Loucy (cell line): ENCODE measurements at regions not wholly inside any gene's neighbourhood (a gene's known extent, or its start where the extent isn't known, plus 50 kb on each side); places are given as distances from the start of the nearest gene placed in this dataset.

Source experiments
- H2AFZ ChIP-seq: fragments of 200-600 bp; sonication (generic); 2 replicates; pipeline ENCODE4 v1.6.0; 2016; ENCODE audit warnings: antibody characterized with exemption, mild to moderate bottlenecking, low read length, moderate library complexity
- H3F3A ChIP-seq: fragments of 200-600 bp; 2 replicates; pipeline ENCODE4 v1.6.0; 2016; ENCODE audit warnings: antibody characterized with exemption, low read depth, mild to moderate bottlenecking
- H3K27me3 ChIP-seq: fragments of 200-600 bp; sonication (generic); 2 replicates; pipeline ENCODE4 v1.6.1; 2014; ENCODE audit warnings: low read length, mild to moderate bottlenecking; ENCODE audit not compliant: insufficient read depth, poor library complexity, severe bottlenecking
- H3K36me3 ChIP-seq: fragments of 200-600 bp; sonication (generic); 2 replicates; pipeline ENCODE4 v1.6.1; 2016; ENCODE audit warnings: low read length; ENCODE audit not compliant: insufficient read depth
- H3K4me1 ChIP-seq: fragments of 200-600 bp; sonication (generic); 2 replicates; pipeline ENCODE4 v1.5.1; 2014; ENCODE audit warnings: low read length, mild to moderate bottlenecking; ENCODE audit not compliant: insufficient read depth, poor library complexity, severe bottlenecking
- H3K4me2 ChIP-seq: fragments of 200-600 bp; sonication (generic); 2 replicates; pipeline ENCODE4 v1.6.0; 2014; ENCODE audit warnings: antibody characterized with exemption, low read length, low read depth, mild to moderate bottlenecking; ENCODE audit not compliant: poor library complexity, severe bottlenecking
- H3K4me3 ChIP-seq: fragments of 200-600 bp; sonication (generic); 2 replicates; pipeline ENCODE4 v1.5.1; 2014; ENCODE audit warnings: low read length, mild to moderate bottlenecking, mixed read lengths; ENCODE audit not compliant: poor library complexity, severe bottlenecking
- H3K79me2 ChIP-seq: fragments of 200-600 bp; sonication (generic); 2 replicates; pipeline ENCODE4 v1.6.1; 2014; ENCODE audit warnings: low read length; ENCODE audit not compliant: insufficient read depth
- H3K9ac ChIP-seq: fragments of 200-600 bp; sonication (generic); 2 replicates; pipeline ENCODE4 v1.6.0; 2014; ENCODE audit warnings: mild to moderate bottlenecking, low read depth, low read length, moderate library complexity; ENCODE audit not compliant: poor library complexity, severe bottlenecking
- H3K9me2 ChIP-seq: fragments of 200-600 bp; sonication (generic); replicated peaks from 2 replicates; pipeline ENCODE4 v1.6.1; 2016; ENCODE audit warnings: low read depth, low read length, mixed read lengths
- H3K9me3 ChIP-seq: fragments of 200-600 bp; sonication (generic); 2 replicates; pipeline ENCODE4 v1.6.1; 2014; ENCODE audit warnings: mild to moderate bottlenecking, antibody characterized with exemption, low read length, low read depth; ENCODE audit not compliant: insufficient read depth
- H4K20me1 ChIP-seq: fragments of 200-600 bp; sonication (generic); 2 replicates; pipeline ENCODE4 v1.6.0; 2014; ENCODE audit warnings: antibody characterized with exemption, low read length, mild to moderate bottlenecking; ENCODE audit not compliant: insufficient read depth, poor library complexity, severe bottlenecking
- CTCF ChIP-seq: fragments of 200-600 bp; sonication (generic); conservative IDR thresholded peaks from 2 replicates; pipeline ENCODE4 v1.5.1; 2014; ENCODE audit warnings: mild to moderate bottlenecking, antibody characterized with exemption, low read length
- EZH2phosphoT487 ChIP-seq: fragments of 200-600 bp; IDR thresholded peaks from 2 replicates; pipeline ENCODE4 v1.6.1; 2018; ENCODE audit warnings: antibody characterized with exemption, mild to moderate bottlenecking, moderate library complexity, borderline replicate concordance

- no peaks in the 10 kb centered on the region for H4K20me1 ChIP-seq
These were observed 335.7 kb upstream of the PHF14 start for GRCh38 chr7:10637991-10638390.

GRCh38 chr7:10643545-10643944, 330.1 kb upstream of the PHF14 start:
- H3K9ac ChIP-seq = peak overlapping the region; percentile 51
- H3F3A ChIP-seq = peaks cover 7% of the 10 kb centered on the region
- no peaks in the 10 kb centered on the region for H3K27me3 ChIP-seq
- peak overlapping the region; percentile 51 for H3K4me3 ChIP-seq
- no peaks in the 10 kb centered on the region for H3K36me3 ChIP-seq
- peak overlapping the region; percentile 79 for H3K4me2 ChIP-seq
- no peaks in the 10 kb centered on the region for H4K20me1 ChIP-seq
- H3K9me3 ChIP-seq = no peaks in the 10 kb centered on the region
- H2AFZ ChIP-seq = peak overlapping the region; percentile 63; the same call in 1 of the 2 replicates
- H3K4me1 ChIP-seq = peaks cover 38% of the 10 kb centered on the region
- TF ChIP-seq EZH2phosphoT487 (no peak), CTCF (no peak)
- no peaks in the 10 kb centered on the region for H3K79me2 ChIP-seq
- H3K9me2 ChIP-seq = no peaks in the 10 kb centered on the region

More at GRCh38 chr7:10637991-10638390, 335.7 kb upstream of the PHF14 start:
- Histone ChIP-seq H3K9ac (no peak overlapping the region), H2AFZ (0 out of 2 replicates have a peak overlapping the region, but pooled peaks have one; percentile 14), H3K4me3 (no peak overlapping the region), H3K79me2 (no peaks in the 10 kb centered on the region), H3K4me1 (peaks cover 21% of the 10 kb centered on the region), H3K36me3 (no peaks in the 10 kb centered on the region), H3K4me2 (no peak overlapping the region), H3K27me3 (no peaks in the 10 kb centered on the region), H3K9me3 (no peaks in the 10 kb centered on the region), H3F3A (peaks cover 7% of the 10 kb centered on the region), H3K9me2 (no peaks in the 10 kb centered on the region)
- no peak for TF ChIP-seq CTCF
- no peak for TF ChIP-seq EZH2phosphoT487

- Histone ChIP-seq H2AFZ (peak overlapping the region; percentile 22; the same call in 1 of the 2 replicates), H3K9me2 (no peaks in the 10 kb centered on the region), H3K4me3 (no peak overlapping the region), H4K20me1 (no peaks in the 10 kb centered on the region), H3K36me3 (no peaks in the 10 kb centered on the region), H3K9me3 (no peaks in the 10 kb centered on the region), H3K9ac (no peak overlapping the region), H3K4me2 (no peak overlapping the region), H3K79me2 (no peaks in the 10 kb centered on the region), H3K4me1 (peaks cover 38% of the 10 kb centered on the region), H3F3A (peaks cover 7% of the 10 kb centered on the region), H3K27me3 (no peaks in the 10 kb centered on the region)
- TF ChIP-seq EZH2phosphoT487 (no peak), CTCF (no peak)
These were observed 328.8 kb upstream of the PHF14 start for GRCh38 chr7:10644849-10645248.
